Prostate gland (tissue), 2 donors: ENCODE measurements at regions not wholly inside any gene's neighbourhood (a gene's known extent, or its start where the extent isn't known, plus 50 kb on each side); places are given as distances from the start of the nearest gene placed in this dataset.
A peak's percentile ranks its signal among the peaks of the same experiment; 100 is the strongest.

Experiments used
- CTCF ChIP-seq, 4 experiments: fragments of 200-600 bp in 2 of 4; fragments of 450-650 bp in 2 of 4; sonication (generic) in 2 of 4; IDR thresholded peaks; 1 replicate in 3 of 4; 2 replicates in 1 of 4; pipeline ENCODE4 v1.5.1; 2016 to 2019; ENCODE audit warnings: antibody characterized with exemption in 4 of 4, mild to moderate bottlenecking in 2 of 4, moderate library complexity in 2 of 4
- POLR2A ChIP-seq: fragments of 450-650 bp; IDR thresholded peaks from one replicate; pipeline ENCODE4 v1.6.1; 2016; ENCODE audit warnings: antibody characterized with exemption, mild to moderate bottlenecking
- POLR2AphosphoS5 ChIP-seq: sonication (generic); formaldehyde crosslinking; IDR thresholded peaks from one replicate; pipeline ENCODE4 v1.6.1; 2017; ENCODE audit warnings: antibody characterized with exemption

GRCh38 chrY:12421072-12421787 lies 279.8 kb upstream of the USP9Y start:
- TF ChIP-seq POLR2A (no peak), CTCF (IDR thresholded peaks at IDR 0.05) (peak in 2 of 4 experiments; percentile 33 to 52), POLR2AphosphoS5 (no peak)
